HG02763 (cell line): ENCODE measurements at regions not wholly inside any gene's neighbourhood (a gene's known extent, or its start where the extent isn't known, plus 50 kb on each side); places are given as distances from the start of the nearest gene placed in this dataset.
"Not testable (repeated sequence)": the region's sequence is repeated elsewhere in the genome, so short reads cannot be mapped to it uniquely, and the experiment has no call there.

Experiments
- ATAC-seq: cut with Tn5 transposase; IDR thresholded peaks from one replicate; pipeline ENCODE4 v1.9.1; 2021; ENCODE audit warnings: mild to moderate bottlenecking, moderate library complexity; ENCODE audit not compliant: unreplicated experiment

DNA sequence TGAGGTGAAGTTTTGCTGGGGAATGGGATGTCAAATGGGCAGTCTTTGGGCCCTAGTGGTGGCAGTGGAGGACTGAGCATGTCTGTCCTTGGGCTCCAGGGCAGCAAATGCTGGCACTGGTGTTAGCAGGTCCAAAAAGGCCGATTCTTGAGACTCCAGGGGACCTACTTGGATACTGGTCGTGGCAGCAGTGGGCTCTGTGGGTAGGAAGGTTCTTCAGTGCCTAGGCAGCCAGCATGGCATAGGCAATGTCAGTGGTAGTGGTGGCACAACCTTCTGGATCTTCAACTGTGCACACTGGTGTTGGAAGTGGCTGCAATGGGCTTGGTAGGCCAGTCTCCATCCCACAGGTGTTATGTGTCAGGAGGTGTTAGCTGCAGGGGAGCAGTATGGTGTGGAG lies 334.7 kb upstream of the KITLG start:
- ATAC-seq = no peak

DNA sequence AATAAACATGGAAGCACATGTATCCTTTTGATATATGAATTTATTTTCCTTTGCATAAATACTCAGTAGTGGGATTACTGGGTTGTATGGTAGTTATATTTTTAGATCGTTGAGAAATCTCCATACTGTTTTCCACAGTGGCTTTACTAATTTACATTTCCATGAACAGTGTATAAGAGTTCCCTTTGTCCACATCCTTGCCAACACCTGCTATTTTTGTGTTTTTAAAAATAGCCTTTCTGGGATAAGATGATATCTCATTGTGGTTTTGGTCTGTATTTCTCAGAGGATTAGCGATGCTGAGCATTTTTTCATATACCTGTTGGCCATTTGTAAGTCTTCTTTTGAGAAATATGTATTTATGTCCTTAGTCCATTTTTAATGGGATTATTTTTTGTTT lies 329.2 kb upstream of the KITLG start:
- ATAC-seq = no peak

DNA sequence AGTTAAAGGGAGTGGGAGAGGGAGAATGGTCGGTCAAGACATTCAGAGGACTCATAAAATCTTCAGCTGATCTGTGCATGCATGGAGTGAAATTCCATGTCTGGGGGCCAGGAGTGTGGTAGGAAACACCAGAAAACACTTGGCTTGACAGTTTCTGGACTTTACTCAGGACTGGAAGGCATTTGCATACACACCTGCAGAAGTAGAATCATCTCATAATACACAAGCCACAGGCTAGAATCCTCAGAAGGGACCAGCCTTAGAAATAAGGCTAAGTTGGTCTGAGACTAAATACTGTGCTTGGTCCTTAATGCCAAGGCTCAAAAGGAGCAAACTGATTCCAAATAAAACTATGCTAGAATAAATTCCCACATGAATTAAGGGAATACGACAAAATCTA lies 328.1 kb upstream of the KITLG start:
- ATAC-seq = no peak

DNA sequence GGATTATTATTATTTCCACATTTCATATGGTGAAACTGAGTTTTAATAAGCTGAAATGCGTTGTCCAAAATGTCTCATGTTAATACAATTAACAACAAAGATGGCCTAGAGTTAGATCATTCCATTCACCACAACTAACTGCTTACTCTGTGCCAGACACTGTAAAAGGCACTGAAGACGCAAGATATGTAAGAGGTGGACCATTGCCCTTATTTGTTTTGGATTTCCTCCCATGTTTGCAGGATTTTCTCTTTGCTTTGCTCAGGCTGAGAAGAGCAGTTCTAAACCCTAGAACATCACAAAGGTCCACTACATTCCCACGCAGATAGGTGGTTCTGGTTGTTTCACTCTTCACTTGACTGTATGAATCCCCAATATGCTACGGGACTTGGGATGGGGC lies 324.4 kb upstream of the KITLG start:
- ATAC-seq = no peak

DNA sequence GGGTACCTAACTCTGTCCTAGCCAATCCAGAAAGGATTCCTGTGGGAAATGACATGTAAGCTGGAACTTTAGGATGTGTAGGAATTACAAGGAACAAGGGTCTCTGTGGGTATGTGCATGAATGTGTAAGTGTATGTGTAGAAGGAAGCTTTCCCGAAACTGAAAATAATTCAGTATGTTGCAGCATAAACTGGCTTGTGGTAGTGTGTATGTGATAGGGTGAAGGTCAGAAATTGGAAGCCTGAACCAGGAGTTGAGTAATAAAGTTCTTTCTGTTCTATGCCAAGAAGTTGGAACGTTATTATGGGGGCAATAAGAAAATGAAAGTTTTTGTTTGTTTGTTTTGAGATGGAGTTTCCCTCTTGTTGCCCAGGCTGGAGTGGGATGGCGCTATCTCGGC lies 323.1 kb upstream of the KITLG start:
- ATAC-seq = no peak

DNA sequence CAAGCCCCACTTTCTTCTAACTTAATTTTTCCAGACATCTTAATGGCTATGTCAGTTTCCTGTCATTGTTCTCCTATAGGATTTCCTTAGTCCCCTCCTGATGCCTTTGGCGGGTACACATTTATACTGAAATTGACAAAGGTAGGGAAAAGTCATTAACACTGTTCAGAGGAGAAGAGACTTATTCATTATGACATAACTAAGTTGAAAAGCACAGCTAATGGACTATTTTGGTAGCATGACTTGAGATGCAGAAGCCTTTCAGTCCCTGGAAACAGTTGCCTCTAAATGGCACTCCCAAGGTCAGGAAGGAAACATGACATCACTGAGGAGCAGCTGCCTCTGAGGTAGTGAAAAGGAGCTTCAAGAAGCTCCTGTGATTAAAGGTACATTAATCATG lies 317.5 kb upstream of the KITLG start:
- no peak for ATAC-seq

DNA sequence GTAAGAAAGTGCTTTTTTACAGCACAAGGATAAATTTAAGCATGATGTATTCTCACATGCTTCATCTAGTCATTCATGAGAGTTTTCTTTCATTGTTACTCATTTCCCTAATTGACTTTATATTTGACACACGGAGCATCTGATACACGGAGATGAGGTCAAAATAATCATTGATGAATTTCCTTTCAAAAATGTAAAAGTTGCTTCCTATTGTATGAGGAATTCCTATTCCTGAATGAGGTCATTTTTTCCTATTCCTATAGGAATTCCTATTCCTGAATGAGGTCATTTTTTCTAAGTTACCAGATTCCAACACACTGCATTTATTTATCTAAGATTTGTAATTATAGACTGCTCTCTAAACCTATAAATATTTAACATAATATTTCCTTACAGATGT lies 316.7 kb upstream of the KITLG start:
- no peak for ATAC-seq

DNA sequence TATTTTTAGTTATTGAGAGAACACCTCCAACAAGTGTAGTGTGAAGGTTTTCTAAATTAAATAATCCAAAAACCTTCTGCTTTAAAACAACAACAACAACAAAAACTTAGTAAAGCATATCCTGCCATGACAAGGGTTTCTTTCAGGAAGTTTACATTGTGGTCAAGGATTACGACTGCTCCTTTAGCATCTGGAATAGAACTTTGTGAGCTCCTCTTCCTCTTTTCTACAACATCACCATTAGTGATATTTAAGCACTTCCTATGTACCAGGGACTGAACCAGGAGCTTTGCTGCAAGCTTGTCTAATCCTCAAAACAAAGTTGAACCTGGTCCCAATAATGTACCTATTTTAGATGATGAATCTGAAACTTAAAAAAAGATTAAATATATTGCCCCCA lies 315.4 kb upstream of the KITLG start:
- ATAC-seq = no peak

DNA sequence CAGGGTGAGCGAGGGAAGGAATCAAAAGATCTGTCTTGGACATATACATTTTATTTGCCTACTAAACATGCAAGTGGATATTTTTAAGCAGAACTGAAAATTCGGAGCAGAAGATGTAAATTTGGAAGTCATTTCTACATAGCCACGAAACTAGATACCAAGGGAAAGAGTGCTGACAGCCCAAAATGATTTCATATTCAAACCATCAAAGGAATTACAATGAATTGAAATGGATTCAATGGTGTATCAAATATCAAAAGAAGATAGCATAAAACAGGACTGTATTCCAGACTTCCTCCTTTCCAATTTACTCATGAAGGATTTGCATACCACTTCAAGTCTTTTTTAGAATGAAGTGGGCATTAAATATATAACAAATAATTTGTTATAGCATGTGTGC lies 313.5 kb upstream of the KITLG start:
- no peak for ATAC-seq

DNA sequence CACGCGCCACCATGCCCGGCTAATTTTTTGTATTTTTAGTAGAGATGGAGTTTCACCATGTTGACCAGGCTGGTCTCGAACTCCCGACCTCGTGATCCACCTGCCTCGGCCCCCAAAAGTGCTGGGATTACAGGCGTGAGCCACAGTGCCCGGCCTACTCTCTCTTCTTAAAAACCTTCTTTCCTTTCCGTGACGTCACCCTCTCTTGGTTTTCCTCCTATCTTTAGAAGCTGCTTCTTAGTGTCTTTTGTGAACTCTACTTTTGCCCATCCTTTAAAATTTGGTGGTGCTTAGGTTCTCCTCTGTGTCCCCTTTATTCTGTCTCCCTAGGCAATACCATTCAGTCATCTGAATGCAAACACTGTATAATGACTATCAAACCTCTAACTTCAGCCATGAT lies 311.2 kb upstream of the KITLG start:
- not testable (repeated sequence) for ATAC-seq

DNA sequence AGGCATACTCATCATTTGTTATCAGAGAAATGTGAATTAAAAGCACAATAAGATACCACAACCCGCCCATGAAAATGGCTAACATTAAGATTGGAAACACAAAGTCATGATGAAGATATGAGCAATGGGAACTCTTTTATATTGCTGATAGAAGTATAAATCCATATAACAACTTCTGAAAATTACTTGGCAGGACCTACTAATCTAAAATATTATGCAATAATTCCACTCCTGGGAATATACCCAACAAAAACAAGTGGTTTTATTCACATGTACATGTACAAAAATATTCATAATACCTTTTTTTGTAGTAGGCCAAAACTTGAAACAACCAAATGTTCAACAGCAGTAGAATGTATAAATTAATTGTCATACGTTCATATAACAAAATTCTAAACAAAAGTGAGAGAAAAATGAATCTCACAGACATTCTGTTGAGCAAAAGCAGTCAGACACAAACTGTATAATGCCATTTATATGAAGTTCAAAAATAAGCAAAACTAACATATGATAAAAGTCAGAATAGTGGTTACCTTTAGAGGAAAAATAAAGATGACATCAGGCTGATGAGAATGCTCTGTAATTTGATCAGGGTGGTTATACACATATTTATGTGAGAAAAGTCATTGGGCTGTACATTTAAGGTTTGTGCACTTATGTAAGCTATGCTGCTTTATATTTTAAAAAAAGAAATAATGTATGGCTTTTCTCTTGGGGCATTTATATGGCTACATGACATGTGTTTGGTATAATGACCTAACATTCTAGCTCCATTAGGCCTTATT lies 309.2 kb upstream of the KITLG start:
- no peak for ATAC-seq

DNA sequence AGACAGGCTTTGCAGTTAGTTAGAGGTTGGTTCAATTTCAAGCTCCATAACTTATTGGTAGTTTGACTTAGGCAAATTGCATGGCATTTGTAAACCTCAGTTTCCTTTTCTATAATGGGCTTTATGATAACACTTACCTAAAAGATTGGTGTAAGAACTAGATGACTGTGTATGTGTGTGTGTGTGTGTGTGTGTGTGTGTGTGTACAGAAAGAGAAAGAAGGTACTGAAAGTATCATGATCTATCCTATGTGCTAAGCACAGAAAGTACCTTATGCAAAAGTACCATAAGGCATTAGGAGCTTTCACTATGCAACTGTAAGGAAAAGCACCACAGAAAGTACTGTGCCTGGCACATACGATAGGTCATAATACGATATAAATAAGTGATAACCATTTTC lies 304.3 kb upstream of the KITLG start:
- peak; percentile 60 for ATAC-seq

DNA sequence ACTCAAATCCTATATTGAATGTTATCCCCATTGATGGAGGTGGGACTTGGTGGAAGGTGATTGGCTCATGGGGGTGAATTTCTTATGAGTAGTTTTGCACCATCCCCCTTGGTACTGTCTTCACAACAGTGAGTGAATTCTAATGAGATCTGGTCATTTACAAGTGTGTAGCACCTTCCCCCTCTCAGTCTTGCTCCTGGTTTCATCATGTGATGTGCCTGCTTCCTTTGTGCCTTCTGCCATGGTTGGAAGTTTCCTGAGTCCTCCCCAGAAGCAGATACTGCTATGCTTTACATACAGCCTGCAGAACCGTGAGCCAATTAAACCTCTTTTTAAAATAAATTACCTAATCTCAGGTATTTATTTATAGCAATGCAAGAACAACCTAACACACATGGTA lies 302.4 kb upstream of the KITLG start:
- ATAC-seq = no peak

DNA sequence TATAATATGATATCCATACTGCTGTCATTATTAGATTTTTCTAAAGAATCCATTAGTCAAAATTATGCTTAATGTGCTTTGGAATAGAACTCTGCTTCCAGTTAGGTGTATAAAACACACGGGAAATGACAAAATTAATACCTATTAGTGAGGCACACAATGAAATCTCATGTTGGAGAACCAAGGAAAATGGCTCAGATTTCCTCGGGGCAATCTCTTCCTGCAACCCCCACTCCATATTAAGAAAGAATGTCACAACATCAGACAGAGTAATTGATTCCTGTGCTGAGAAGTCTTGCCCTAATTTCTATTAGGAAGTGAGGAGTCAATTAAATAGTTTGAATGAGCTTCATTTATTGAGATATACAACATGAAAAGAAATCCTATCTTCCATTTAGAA lies 299.8 kb upstream of the KITLG start:
- ATAC-seq = no peak

DNA sequence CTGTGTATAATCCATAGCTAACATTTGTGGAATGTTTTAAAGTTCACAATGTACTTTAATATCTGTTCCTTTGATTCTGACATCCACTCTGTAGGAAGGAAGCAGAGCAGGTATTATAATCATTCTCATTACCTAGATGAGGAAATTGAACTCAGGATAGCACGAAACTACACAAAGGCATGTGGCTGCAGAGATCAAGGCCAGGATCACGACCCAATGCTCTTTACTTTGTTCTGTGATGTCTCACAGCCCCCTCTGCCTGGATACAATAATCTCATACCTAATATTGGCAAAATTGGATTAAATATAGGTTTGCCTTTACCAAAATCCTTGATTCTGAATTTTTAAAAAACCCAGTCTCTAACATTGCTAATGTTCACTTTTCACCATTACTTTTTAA lies 298.0 kb upstream of the KITLG start:
- ATAC-seq = no peak

DNA sequence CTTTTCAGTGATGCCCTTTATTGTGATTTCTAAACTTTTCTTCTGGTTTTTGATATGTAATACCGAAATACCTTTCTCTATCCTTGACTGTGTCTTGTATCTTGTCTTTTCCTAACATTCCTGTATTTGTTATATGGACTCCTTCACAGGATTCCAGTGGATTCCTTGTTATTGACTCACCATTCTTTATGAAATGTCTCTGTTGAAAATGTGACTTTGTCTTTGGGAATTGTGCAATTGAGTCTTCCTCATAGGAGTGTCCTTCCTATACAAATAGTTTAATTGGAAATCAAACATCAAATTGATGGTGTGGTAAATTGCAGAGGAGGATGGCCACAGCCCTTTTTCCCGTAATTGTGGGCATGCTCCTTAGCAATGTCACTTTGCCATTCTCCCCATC lies 296.6 kb upstream of the KITLG start:
- ATAC-seq = no peak

DNA sequence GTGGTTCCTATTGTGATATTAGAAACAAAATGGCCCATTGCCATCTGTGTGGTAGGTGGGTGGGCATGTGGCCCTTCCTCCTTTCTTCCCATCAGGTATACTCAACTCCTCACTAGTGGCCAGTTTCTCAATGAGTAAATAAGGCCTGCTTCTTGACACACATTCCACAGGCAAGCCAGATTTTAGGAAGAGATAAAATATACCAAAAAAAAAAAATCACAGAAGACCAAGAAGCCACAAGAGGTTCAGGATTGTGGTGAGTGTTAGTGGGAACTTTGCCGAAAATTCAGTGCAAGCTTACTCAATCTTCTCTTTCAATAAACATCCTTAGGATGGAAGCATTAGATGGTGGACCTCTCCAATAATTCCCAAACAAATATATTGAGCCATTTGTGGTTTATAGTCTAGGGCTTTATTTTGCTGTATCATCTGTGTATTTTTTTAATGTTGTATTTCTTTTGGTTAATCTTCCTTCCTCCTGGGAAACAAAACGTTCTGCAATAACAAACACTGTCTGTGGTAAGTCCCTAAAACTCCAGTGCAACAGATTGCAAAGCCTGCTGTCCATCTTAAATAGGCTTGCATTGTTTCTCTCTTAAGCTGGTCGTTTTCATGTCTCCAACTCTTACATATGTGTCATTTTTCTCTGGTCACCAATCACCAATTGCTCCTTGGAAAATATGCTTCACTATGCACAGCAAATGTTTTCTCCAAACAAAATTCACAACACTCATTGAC lies 289.9 kb upstream of the KITLG start:
- no peak for ATAC-seq

DNA sequence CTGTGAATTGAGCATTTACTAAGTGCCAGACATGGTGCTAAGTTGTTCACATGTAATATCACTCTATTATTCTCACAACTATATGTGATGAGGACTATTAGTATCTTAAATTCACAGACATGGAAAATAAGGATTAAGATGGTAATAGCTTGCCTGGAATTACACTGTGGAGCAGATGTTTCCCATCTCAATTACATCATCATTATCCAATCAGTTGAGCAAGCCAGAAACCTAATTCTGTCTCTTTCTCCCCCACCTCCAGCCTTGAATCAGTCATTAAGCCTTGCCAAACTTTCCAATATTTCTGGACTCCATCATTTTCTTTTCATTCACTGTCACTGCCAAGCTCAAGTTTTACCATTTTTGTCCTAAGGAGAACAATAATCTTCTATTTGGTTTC lies 287.8 kb upstream of the KITLG start:
- ATAC-seq = no peak

DNA sequence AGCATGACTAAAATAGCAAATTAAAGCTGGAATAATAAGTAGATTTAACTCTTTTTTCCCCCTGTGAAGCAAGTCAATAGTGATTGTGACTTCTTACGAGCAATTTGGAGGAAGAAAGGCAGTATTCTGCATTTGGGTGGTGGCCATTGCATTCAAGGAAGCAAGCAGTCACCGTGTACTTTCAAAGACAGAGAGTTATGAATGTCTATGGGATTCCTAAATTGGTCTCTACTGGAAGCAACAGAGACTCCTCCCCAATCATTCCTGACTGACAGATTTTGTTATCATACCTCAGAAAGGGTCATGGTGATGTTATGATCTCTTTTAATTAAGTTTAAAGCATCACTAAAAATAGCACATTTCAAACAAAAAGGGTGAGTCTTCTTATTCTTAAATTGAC lies 287.2 kb upstream of the KITLG start:
- no peak for ATAC-seq

DNA sequence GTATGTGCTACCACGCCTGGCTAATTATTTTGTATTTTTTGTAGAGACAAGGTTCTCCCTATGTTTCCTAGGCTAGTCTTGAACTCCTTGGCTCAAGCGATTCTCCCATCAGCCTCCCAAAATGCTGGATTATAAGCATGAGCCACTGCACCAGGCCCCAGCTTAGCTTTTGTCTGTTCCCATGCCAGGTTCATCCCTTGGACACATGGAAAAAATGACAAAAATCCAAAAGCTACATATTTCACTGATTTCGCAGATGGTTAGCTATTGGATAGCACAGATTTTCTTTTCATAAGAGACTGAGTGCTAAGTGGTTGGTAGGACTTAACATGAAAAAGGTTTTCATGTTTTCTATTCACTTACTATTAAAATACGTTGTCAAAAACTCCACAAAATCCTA lies 286.6 kb upstream of the KITLG start:
- no peak for ATAC-seq

DNA sequence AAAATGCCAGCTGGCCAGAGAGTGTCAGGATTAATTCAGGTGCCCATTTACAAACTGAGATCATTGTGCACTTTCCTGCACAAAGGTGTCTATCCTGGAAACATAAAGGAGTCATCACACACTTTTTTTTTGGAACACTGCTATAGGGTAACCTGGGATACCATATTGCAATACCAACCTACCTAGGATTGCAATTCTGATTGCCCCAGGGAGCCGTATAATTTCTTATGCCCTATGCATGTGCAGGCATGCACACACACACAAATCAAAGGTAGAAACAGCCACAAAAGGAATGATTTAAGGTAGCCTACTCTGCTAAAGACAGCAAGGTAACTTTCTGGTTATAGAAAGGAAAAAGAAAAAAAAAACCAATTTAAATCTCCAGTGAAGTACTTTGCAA lies 285.3 kb upstream of the KITLG start:
- no peak for ATAC-seq

DNA sequence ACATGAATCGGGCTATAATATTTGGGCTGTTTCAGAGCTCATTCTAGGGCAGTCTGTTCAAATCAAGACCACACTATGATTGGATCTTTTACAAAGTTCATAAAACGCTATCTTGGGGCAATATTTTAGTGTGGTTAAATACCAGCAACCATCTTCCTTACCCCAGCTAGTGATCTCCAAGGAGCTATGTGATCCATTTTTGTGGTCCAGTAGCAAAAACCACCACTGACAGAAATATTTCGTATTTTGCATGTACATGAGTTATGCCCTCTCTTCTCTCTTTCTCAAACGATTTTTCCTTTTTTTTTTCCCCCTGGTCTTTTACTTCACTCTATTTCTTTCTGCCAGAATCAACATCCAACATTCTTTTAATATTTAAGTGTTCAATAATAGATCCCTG lies 280.6 kb upstream of the KITLG start:
- ATAC-seq = no peak

DNA sequence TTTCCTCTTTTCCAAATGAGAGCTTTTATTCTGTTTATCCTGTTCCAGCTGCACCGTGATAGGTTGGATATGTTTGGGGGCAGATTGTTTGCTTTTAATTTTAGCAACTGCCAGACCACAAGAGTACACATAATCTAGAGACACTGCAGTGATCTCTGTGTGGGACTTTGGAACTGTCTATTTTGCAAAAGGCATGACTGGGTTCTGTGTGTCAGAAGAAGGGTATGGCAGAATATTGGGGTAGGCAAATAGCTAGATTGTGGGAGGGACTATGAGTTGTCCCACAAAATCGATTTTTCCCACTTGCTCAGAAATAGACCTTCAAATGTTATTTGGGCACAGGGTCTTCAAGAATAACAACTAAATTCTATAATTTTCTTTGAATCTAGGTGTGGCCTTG lies 275.9 kb upstream of the KITLG start:
- ATAC-seq = no peak
